Suprapubic skin (tissue), 4 donors: ENCODE measurements at regions not wholly inside any gene's neighbourhood (a gene's known extent, or its start where the extent isn't known, plus 50 kb on each side); places are given as distances from the start of the nearest gene placed in this dataset.

ENCODE experiments used
- EP300 ChIP-seq: sonication (generic); formaldehyde crosslinking; IDR thresholded peaks from one replicate; pipeline ENCODE4 v1.6.1; 2017; ENCODE audit warnings: antibody characterized with exemption
- POLR2A ChIP-seq, 2 donors: fragments of 450-650 bp; IDR thresholded peaks; one replicate each; pipeline ENCODE4 v1.6.1; 2017; ENCODE audit warnings: antibody characterized with exemption in 2 of 2, mild to moderate bottlenecking in 2 of 2, moderate library complexity in 2 of 2
- POLR2AphosphoS5 ChIP-seq, 3 donors: sonication (generic); formaldehyde crosslinking; IDR thresholded peaks; one replicate each; pipeline ENCODE4 v1.6.1; 2017; ENCODE audit warnings: antibody characterized with exemption in 3 of 3
- TF ChIP-seq, protein P1 (sequence below), 2 donors: fragments of 200-600 bp in 1 of 2; fragments of 450-650 bp in 1 of 2; sonication (generic) in 1 of 2; IDR thresholded peaks; one replicate each; pipeline ENCODE4 v1.5.1; 2016 to 2019; ENCODE audit warnings: antibody characterized with exemption in 2 of 2, mild to moderate bottlenecking in 1 of 2, moderate library complexity in 1 of 2

DNA sequence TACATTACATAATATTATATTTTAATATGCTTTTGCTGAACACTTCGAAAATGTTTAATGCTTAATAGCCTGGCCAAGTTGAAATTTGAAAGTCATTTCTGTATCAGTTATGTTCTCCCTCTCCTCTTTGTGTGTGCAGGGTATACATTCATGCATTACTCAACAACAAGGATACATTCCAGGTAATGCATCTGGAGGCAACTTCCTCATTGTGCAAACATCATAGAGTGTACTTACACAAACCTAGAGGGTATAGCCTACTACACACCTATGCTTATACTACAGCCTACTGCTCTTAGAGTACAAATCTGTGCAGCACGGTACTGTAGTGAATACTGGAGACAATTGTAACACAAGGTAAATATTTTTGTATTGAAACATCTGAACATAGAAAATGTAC lies 407.3 kb downstream of the MRPL39 start:
- TF ChIP-seq, protein P1, sequence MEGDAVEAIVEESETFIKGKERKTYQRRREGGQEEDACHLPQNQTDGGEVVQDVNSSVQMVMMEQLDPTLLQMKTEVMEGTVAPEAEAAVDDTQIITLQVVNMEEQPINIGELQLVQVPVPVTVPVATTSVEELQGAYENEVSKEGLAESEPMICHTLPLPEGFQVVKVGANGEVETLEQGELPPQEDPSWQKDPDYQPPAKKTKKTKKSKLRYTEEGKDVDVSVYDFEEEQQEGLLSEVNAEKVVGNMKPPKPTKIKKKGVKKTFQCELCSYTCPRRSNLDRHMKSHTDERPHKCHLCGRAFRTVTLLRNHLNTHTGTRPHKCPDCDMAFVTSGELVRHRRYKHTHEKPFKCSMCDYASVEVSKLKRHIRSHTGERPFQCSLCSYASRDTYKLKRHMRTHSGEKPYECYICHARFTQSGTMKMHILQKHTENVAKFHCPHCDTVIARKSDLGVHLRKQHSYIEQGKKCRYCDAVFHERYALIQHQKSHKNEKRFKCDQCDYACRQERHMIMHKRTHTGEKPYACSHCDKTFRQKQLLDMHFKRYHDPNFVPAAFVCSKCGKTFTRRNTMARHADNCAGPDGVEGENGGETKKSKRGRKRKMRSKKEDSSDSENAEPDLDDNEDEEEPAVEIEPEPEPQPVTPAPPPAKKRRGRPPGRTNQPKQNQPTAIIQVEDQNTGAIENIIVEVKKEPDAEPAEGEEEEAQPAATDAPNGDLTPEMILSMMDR (IDR thresholded peaks at IDR 0.05): no peak
- TF ChIP-seq POLR2A (IDR thresholded peaks at IDR 0.05) (no peak), EP300 (no peak), POLR2AphosphoS5 (IDR thresholded peaks at IDR 0.05) (no peak)
